HCT116 (cell line): ENCODE measurements at regions not wholly inside any gene's neighbourhood (a gene's known extent, or its start where the extent isn't known, plus 50 kb on each side); places are given as distances from the start of the nearest gene placed in this dataset.

Experiments used
- CBX3 ChIP-seq: IDR thresholded peaks from 2 replicates; pipeline ENCODE4 v1.6.1; 2012; ENCODE audit warnings: low read depth
- CEBPB ChIP-seq: IDR thresholded peaks from 2 replicates; pipeline ENCODE4 v1.6.1; 2012; ENCODE audit warnings: low read depth
- EZH2 ChIP-seq: fragments of 200-600 bp; sonication (generic); IDR thresholded peaks from 2 replicates; pipeline ENCODE4 v1.6.1; 2017; ENCODE audit warnings: antibody characterized with exemption, mixed run types
- POLR2AphosphoS5 ChIP-seq: IDR thresholded peaks from 2 replicates; pipeline ENCODE4 v1.6.1; 2011; ENCODE audit warnings: mild to moderate bottlenecking, low read depth, low read length, moderate library complexity
- RAD21 ChIP-seq: IDR thresholded peaks from 2 replicates; pipeline ENCODE4 v1.6.1; 2012; ENCODE audit warnings: low read depth, mild to moderate bottlenecking
- ZFX ChIP-seq: fragments of 450-650 bp; IDR thresholded peaks from 2 replicates; pipeline ENCODE4 v1.6.1; 2017
- ZNF274 ChIP-seq: fragments of 200-500 bp; sonication (Bioruptor generic); IDR thresholded peaks from 2 replicates; pipeline ENCODE4 v1.6.1; 2014; ENCODE audit warnings: mild to moderate bottlenecking, low read depth, low read length, inconsistent platforms
- TF ChIP-seq, protein P1 (sequence below): IDR thresholded peaks from 2 replicates; pipeline ENCODE4 v1.6.1; 2012
- TF ChIP-seq, protein P2 (sequence below), 3 experiments: fragments of 200-600 bp in 1 of 3; sonication (generic) in 1 of 3; IDR thresholded peaks in 2 of 3; conservative IDR thresholded peaks in 1 of 3; 2 replicates each; pipeline ENCODE4 v1.5.1; 2012 to 2017; ENCODE audit warnings: low read depth in 2 of 3, low read length in 2 of 3, antibody characterized with exemption in 1 of 3, borderline replicate concordance in 1 of 3, control low read depth in 1 of 3, mild to moderate bottlenecking in 1 of 3, mixed read lengths in 1 of 3, mixed run types in 1 of 3, moderate library complexity in 1 of 3; ENCODE audit not compliant: insufficient read depth in 1 of 3
- TF ChIP-seq, protein P3 (sequence below): IDR thresholded peaks from 2 replicates; pipeline ENCODE4 v1.6.1; 2012; ENCODE audit warnings: low read depth
- TF ChIP-seq, protein P4 (sequence below): IDR thresholded peaks from 2 replicates; pipeline ENCODE4 v1.6.1; 2012

DNA sequence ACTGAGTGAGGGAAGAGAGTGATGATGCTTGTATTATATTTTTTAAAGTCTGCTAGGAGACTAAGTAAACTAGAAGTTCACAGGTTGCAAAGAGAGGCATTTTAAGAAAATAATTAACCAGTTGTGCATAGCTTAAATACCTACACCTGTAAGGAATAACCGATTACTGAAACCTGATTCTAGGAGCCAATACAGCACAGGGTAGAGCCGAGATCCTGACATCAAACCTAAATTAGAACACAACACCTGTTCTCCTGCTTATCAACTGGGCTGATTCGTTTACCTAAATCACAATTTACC is 54.8 kb downstream of the EPRS1 start:
- TF ChIP-seq CEBPB: no peak
- TF ChIP-seq, protein P1, sequence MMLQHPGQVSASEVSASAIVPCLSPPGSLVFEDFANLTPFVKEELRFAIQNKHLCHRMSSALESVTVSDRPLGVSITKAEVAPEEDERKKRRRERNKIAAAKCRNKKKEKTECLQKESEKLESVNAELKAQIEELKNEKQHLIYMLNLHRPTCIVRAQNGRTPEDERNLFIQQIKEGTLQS: no peak
- TF ChIP-seq, protein P2, sequence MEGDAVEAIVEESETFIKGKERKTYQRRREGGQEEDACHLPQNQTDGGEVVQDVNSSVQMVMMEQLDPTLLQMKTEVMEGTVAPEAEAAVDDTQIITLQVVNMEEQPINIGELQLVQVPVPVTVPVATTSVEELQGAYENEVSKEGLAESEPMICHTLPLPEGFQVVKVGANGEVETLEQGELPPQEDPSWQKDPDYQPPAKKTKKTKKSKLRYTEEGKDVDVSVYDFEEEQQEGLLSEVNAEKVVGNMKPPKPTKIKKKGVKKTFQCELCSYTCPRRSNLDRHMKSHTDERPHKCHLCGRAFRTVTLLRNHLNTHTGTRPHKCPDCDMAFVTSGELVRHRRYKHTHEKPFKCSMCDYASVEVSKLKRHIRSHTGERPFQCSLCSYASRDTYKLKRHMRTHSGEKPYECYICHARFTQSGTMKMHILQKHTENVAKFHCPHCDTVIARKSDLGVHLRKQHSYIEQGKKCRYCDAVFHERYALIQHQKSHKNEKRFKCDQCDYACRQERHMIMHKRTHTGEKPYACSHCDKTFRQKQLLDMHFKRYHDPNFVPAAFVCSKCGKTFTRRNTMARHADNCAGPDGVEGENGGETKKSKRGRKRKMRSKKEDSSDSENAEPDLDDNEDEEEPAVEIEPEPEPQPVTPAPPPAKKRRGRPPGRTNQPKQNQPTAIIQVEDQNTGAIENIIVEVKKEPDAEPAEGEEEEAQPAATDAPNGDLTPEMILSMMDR (IDR thresholded peaks at IDR 0.05 in 2 of 3, conservative IDR thresholded peaks at IDR 0.05 in 1 of 3; ENCODE audit: borderline replicate concordance in 1 of 3, insufficient read depth in 1 of 3, low read depth in 2 of 3, low read length in 2 of 3): no peak
- no peak for TF ChIP-seq CBX3
- TF ChIP-seq, protein P3, sequence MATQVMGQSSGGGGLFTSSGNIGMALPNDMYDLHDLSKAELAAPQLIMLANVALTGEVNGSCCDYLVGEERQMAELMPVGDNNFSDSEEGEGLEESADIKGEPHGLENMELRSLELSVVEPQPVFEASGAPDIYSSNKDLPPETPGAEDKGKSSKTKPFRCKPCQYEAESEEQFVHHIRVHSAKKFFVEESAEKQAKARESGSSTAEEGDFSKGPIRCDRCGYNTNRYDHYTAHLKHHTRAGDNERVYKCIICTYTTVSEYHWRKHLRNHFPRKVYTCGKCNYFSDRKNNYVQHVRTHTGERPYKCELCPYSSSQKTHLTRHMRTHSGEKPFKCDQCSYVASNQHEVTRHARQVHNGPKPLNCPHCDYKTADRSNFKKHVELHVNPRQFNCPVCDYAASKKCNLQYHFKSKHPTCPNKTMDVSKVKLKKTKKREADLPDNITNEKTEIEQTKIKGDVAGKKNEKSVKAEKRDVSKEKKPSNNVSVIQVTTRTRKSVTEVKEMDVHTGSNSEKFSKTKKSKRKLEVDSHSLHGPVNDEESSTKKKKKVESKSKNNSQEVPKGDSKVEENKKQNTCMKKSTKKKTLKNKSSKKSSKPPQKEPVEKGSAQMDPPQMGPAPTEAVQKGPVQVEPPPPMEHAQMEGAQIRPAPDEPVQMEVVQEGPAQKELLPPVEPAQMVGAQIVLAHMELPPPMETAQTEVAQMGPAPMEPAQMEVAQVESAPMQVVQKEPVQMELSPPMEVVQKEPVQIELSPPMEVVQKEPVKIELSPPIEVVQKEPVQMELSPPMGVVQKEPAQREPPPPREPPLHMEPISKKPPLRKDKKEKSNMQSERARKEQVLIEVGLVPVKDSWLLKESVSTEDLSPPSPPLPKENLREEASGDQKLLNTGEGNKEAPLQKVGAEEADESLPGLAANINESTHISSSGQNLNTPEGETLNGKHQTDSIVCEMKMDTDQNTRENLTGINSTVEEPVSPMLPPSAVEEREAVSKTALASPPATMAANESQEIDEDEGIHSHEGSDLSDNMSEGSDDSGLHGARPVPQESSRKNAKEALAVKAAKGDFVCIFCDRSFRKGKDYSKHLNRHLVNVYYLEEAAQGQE: no peak
- no peak for TF ChIP-seq EZH2
- no peak for TF ChIP-seq ZNF274
- TF ChIP-seq, protein P4, sequence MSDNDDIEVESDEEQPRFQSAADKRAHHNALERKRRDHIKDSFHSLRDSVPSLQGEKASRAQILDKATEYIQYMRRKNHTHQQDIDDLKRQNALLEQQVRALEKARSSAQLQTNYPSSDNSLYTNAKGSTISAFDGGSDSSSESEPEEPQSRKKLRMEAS: no peak
- TF ChIP-seq POLR2AphosphoS5: no peak
- no peak for TF ChIP-seq ZFX
- TF ChIP-seq RAD21: no peak
